Osteoblast (primary cell): ENCODE measurements at regions not wholly inside any gene's neighbourhood (a gene's known extent, or its start where the extent isn't known, plus 50 kb on each side); places are given as distances from the start of the nearest gene placed in this dataset.

Experiments used
- DNase-seq: peaks from one replicate; pipeline ENCODE4 v3.0.0; 2011; ENCODE audit warnings: low spot score, mixed read lengths; ENCODE audit not compliant: insufficient read length; ENCODE audit errors: missing footprints
- H2AFZ ChIP-seq: 2 replicates; pipeline ENCODE4 v1.6.0; 2011; ENCODE audit warnings: mild to moderate bottlenecking, low read length
- H3K27ac ChIP-seq: 2 replicates; pipeline ENCODE4 v1.5.1; 2011; ENCODE audit warnings: mild to moderate bottlenecking, low read depth, low read length, moderate library complexity
- H3K27me3 ChIP-seq: 2 replicates; pipeline ENCODE4 v1.6.0; 2012; ENCODE audit warnings: mild to moderate bottlenecking, control low read depth, inconsistent platforms, low read length, moderate library complexity; ENCODE audit not compliant: insufficient read depth
- H3K36me3 ChIP-seq: 2 replicates; pipeline ENCODE4 v1.5.1; 2011; ENCODE audit warnings: mild to moderate bottlenecking, low read length, control low read depth, moderate library complexity; ENCODE audit not compliant: insufficient read depth
- H3K4me1 ChIP-seq: 2 replicates; pipeline ENCODE4 v1.5.1; 2011; ENCODE audit warnings: mild to moderate bottlenecking, low read length, control low read depth, moderate library complexity; ENCODE audit not compliant: insufficient read depth
- H3K4me2 ChIP-seq: 2 replicates; pipeline ENCODE4 v1.6.0; 2011; ENCODE audit warnings: mild to moderate bottlenecking, low read length; ENCODE audit not compliant: insufficient read depth
- H3K4me3 ChIP-seq: fragments of 200-600 bp; sonication (generic); 3 replicates; pipeline ENCODE4 v1.5.1; 2012; ENCODE audit warnings: mild to moderate bottlenecking, low read length, inconsistent platforms; ENCODE audit not compliant: insufficient read depth
- H3K79me2 ChIP-seq: 2 replicates; pipeline ENCODE4 v1.6.0; 2012; ENCODE audit warnings: mild to moderate bottlenecking, low read length, control low read depth, inconsistent platforms; ENCODE audit not compliant: insufficient read depth
- H3K9me3 ChIP-seq: 2 replicates; pipeline ENCODE4 v1.5.1; 2011; ENCODE audit warnings: low read depth, low read length, control low read depth
- H4K20me1 ChIP-seq: 2 replicates; pipeline ENCODE4 v1.6.0; 2012; ENCODE audit warnings: mild to moderate bottlenecking, low read length, control low read depth; ENCODE audit not compliant: insufficient read depth
- CTCF ChIP-seq: IDR thresholded peaks from 2 replicates; pipeline ENCODE4 v1.5.1; 2011; ENCODE audit warnings: mild to moderate bottlenecking, low read depth, low read length, moderate library complexity; ENCODE audit errors: extremely low read depth

- H2AFZ ChIP-seq: no peak overlapping the region
- H3K9me3 ChIP-seq: no peaks in the 10 kb centered on the region
- DNase-seq: no peak
- H3K79me2 ChIP-seq: no peaks in the 10 kb centered on the region
- H3K36me3 ChIP-seq: no peaks in the 10 kb centered on the region
- H4K20me1 ChIP-seq: no peaks in the 10 kb centered on the region
- H3K27me3 ChIP-seq: no peaks in the 10 kb centered on the region
- no peak overlapping the region for H3K27ac ChIP-seq
- no peak overlapping the region for H3K4me3 ChIP-seq
- no peak overlapping the region for H3K4me2 ChIP-seq
- peaks cover 9% of the 10 kb centered on the region for H3K4me1 ChIP-seq
- TF ChIP-seq CTCF: no peak
These were observed 462.8 kb upstream of the ID2 start for GRCh38 chr2:8219096-8219495.

GRCh38 chr2:8219631-8220355, 462.1 kb upstream of the ID2 start:
- peak overlapping the region; percentile 44 for H2AFZ ChIP-seq
- no peaks in the 10 kb centered on the region for H4K20me1 ChIP-seq
- no peak overlapping the region for H3K27ac ChIP-seq
- TF ChIP-seq CTCF: no peak
- no peaks in the 10 kb centered on the region for H3K36me3 ChIP-seq
- H3K27me3 ChIP-seq: no peaks in the 10 kb centered on the region
- H3K4me2 ChIP-seq: peak overlapping the region; percentile 47
- peak; percentile 75 for DNase-seq
- H3K79me2 ChIP-seq: no peaks in the 10 kb centered on the region
- no peak overlapping the region for H3K4me3 ChIP-seq
- H3K4me1 ChIP-seq: peaks cover 9% of the 10 kb centered on the region
- H3K9me3 ChIP-seq: no peaks in the 10 kb centered on the region

- no peaks in the 10 kb centered on the region for H3K27me3 ChIP-seq
- no peak overlapping the region for H3K27ac ChIP-seq
- H3K4me2 ChIP-seq: no peak overlapping the region
These were observed 458.7 kb upstream of the ID2 start for GRCh38 chr2:8222979-8223694.

More at GRCh38 chr2:8222979-8223694, 458.7 kb upstream of the ID2 start:
- H4K20me1 ChIP-seq: no peaks in the 10 kb centered on the region
- no peak for DNase-seq
- no peaks in the 10 kb centered on the region for H3K36me3 ChIP-seq
- H3K4me3 ChIP-seq: no peak overlapping the region
- no peak for TF ChIP-seq CTCF
- no peak overlapping the region for H2AFZ ChIP-seq
- H3K9me3 ChIP-seq: no peaks in the 10 kb centered on the region
- no peaks in the 10 kb centered on the region for H3K79me2 ChIP-seq
- H3K4me1 ChIP-seq: peaks cover 6% of the 10 kb centered on the region
